ENCODE measurements at regions not wholly inside any gene's neighbourhood (a gene's known extent, or its start where the extent isn't known, plus 50 kb on each side); places are given as distances from the start of the nearest gene placed in this dataset.

DNA sequence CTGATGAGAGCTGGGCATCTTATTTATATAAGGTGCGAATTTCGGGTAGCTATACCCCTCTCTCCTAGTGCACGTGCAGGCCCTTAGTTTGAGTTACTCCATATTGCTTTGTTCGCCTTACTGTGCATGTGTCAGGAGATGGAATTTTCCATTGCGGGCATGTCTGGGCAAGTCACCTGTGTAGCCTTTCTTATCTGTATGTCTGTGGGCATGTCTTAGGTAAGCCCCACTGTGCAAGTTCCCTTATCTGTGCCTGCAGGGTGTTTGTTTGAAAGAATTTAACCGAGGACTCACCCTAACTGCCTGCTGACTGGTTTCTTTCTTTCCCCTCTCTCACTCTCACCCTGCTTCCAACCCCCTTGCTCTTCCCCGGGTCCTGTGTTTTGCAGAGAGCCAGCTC is 140.7 kb upstream of the RANBP3L start:
- Mint-ChIP-seq H3K27me3 (ENCODE audit: low read depth) (no peaks in the 10 kb centered on the region; the same call in 1 of the 2 replicates), H3K9me3 (peaks cover 11% of the 10 kb centered on the region), H3K4me1 (peaks cover 46% of the 10 kb centered on the region), H3K27ac (peak overlapping the region; percentile 87), H3K36me3 (0 out of 2 replicates have a peak, but pooled peaks cover 2% of the 10 kb centered on the region), H3K4me3 (no peak overlapping the region)
- TF ChIP-seq CBFB (CRISPR knock-in tag; IDR thresholded peaks at IDR 0.05; ENCODE audit: low read depth) (no peak), MXD4 (CRISPR knock-in tag; IDR thresholded peaks at IDR 0.05; ENCODE audit: borderline replicate concordance) (no peak), JAZF1 (CRISPR knock-in tag; IDR thresholded peaks at IDR 0.05) (no peak), JUN (CRISPR knock-in tag; IDR thresholded peaks at IDR 0.05) (no peak), ZNF219 (CRISPR knock-in tag; IDR thresholded peaks at IDR 0.05; ENCODE audit: borderline replicate concordance) (no peak), NFE2L1 (CRISPR knock-in tag; IDR thresholded peaks at IDR 0.05) (no peak), ZNF396 (CRISPR knock-in tag; IDR thresholded peaks at IDR 0.05; ENCODE audit: borderline replicate concordance) (no peak), ZNF416 (CRISPR knock-in tag; IDR thresholded peaks at IDR 0.05) (no peak), ZNF232 (CRISPR knock-in tag; IDR thresholded peaks at IDR 0.05) (no peak), OVOL2 (CRISPR knock-in tag; IDR thresholded peaks at IDR 0.05; ENCODE audit: borderline replicate concordance) (no peak), GRHL2 (CRISPR knock-in tag; IDR thresholded peaks at IDR 0.05; ENCODE audit: insufficient replicate concordance, severe bottlenecking) (no peak), NFYB (CRISPR knock-in tag; conservative IDR thresholded peaks at IDR 0.05; ENCODE audit: low read depth) (no peak), ZNF121 (CRISPR knock-in tag; IDR thresholded peaks at IDR 0.05) (no peak), TCF7 (CRISPR knock-in tag; IDR thresholded peaks at IDR 0.05; ENCODE audit: low read depth) (no peak)
- TF ChIP-seq, protein P1, sequence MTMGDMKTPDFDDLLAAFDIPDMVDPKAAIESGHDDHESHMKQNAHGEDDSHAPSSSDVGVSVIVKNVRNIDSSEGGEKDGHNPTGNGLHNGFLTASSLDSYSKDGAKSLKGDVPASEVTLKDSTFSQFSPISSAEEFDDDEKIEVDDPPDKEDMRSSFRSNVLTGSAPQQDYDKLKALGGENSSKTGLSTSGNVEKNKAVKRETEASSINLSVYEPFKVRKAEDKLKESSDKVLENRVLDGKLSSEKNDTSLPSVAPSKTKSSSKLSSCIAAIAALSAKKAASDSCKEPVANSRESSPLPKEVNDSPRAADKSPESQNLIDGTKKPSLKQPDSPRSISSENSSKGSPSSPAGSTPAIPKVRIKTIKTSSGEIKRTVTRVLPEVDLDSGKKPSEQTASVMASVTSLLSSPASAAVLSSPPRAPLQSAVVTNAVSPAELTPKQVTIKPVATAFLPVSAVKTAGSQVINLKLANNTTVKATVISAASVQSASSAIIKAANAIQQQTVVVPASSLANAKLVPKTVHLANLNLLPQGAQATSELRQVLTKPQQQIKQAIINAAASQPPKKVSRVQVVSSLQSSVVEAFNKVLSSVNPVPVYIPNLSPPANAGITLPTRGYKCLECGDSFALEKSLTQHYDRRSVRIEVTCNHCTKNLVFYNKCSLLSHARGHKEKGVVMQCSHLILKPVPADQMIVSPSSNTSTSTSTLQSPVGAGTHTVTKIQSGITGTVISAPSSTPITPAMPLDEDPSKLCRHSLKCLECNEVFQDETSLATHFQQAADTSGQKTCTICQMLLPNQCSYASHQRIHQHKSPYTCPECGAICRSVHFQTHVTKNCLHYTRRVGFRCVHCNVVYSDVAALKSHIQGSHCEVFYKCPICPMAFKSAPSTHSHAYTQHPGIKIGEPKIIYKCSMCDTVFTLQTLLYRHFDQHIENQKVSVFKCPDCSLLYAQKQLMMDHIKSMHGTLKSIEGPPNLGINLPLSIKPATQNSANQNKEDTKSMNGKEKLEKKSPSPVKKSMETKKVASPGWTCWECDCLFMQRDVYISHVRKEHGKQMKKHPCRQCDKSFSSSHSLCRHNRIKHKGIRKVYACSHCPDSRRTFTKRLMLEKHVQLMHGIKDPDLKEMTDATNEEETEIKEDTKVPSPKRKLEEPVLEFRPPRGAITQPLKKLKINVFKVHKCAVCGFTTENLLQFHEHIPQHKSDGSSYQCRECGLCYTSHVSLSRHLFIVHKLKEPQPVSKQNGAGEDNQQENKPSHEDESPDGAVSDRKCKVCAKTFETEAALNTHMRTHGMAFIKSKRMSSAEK (CRISPR knock-in tag; IDR thresholded peaks at IDR 0.05; ENCODE audit: borderline replicate concordance), result no peak
- TF ChIP-seq, protein P2, sequence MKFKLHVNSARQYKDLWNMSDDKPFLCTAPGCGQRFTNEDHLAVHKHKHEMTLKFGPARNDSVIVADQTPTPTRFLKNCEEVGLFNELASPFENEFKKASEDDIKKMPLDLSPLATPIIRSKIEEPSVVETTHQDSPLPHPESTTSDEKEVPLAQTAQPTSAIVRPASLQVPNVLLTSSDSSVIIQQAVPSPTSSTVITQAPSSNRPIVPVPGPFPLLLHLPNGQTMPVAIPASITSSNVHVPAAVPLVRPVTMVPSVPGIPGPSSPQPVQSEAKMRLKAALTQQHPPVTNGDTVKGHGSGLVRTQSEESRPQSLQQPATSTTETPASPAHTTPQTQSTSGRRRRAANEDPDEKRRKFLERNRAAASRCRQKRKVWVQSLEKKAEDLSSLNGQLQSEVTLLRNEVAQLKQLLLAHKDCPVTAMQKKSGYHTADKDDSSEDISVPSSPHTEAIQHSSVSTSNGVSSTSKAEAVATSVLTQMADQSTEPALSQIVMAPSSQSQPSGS (CRISPR knock-in tag; IDR thresholded peaks at IDR 0.05; ENCODE audit: borderline replicate concordance, low read depth), result no peak
- TF ChIP-seq, protein P3, sequence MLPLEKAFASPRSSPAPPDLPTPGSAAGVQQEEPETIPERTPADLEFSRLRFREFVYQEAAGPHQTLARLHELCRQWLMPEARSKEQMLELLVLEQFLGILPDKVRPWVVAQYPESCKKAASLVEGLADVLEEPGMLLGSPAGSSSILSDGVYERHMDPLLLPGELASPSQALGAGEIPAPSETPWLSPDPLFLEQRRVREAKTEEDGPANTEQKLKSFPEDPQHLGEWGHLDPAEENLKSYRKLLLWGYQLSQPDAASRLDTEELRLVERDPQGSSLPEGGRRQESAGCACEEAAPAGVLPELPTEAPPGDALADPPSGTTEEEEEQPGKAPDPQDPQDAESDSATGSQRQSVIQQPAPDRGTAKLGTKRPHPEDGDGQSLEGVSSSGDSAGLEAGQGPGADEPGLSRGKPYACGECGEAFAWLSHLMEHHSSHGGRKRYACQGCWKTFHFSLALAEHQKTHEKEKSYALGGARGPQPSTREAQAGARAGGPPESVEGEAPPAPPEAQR (CRISPR knock-in tag; IDR thresholded peaks at IDR 0.05), result no peak
- TF ChIP-seq, protein P4, sequence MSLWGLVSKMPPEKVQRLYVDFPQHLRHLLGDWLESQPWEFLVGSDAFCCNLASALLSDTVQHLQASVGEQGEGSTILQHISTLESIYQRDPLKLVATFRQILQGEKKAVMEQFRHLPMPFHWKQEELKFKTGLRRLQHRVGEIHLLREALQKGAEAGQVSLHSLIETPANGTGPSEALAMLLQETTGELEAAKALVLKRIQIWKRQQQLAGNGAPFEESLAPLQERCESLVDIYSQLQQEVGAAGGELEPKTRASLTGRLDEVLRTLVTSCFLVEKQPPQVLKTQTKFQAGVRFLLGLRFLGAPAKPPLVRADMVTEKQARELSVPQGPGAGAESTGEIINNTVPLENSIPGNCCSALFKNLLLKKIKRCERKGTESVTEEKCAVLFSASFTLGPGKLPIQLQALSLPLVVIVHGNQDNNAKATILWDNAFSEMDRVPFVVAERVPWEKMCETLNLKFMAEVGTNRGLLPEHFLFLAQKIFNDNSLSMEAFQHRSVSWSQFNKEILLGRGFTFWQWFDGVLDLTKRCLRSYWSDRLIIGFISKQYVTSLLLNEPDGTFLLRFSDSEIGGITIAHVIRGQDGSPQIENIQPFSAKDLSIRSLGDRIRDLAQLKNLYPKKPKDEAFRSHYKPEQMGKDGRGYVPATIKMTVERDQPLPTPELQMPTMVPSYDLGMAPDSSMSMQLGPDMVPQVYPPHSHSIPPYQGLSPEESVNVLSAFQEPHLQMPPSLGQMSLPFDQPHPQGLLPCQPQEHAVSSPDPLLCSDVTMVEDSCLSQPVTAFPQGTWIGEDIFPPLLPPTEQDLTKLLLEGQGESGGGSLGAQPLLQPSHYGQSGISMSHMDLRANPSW (CRISPR knock-in tag; conservative IDR thresholded peaks at IDR 0.05; ENCODE audit: low read depth), result no peak
- ChIA-PET POLR2A (no interaction called here), CTCF (interaction anchor here (1.4 to 3.2 kb wide), 3 partner anchors 17 to 254 kb away, joined by 4 to 13 read pairs (median 9); no protein-coding TSS in a partner anchor)
- ATAC-seq (peak; percentile 39), DNase-seq (ENCODE audit: low spot score) (no peak)
